Stimulated activated CD4-positive, alpha-beta T cell treated with anti-CD3 and anti-CD28 coated beads, Interleukin-12 subunit alpha, Interleukin-12 subunit beta, amount 100 ng/mL, for 24 hours (primary cell): ENCODE measurements at regions not wholly inside any gene's neighbourhood (a gene's known extent, or its start where the extent isn't known, plus 50 kb on each side); places are given as distances from the start of the nearest gene placed in this dataset.

Experiments used
- DNase-seq, 2 experiments: peaks; one replicate each; pipeline ENCODE4 v3.0.0-alpha.2; 2020; ENCODE audit warnings: low read depth in 2 of 2

DNA sequence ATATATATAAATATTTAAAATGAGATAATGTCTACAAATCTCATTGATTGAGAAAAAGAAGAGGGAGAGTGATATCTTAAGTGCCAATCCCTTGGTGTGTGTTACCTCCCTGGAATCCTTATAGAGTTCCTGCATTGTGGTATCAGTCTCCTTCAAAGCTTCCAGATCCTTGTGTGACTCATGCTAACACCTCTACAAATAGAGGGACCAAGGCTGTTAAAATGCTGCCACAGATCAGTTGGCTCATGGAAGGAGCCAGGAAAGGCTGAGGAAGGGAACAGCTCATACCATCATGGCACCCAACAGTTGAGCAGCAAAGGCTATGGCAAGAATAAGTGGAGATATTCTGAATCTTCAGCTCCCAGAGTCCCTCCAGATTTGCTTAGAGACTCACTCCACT, 163.6 kb upstream of the ISX start:
- no peak for DNase-seq

DNA sequence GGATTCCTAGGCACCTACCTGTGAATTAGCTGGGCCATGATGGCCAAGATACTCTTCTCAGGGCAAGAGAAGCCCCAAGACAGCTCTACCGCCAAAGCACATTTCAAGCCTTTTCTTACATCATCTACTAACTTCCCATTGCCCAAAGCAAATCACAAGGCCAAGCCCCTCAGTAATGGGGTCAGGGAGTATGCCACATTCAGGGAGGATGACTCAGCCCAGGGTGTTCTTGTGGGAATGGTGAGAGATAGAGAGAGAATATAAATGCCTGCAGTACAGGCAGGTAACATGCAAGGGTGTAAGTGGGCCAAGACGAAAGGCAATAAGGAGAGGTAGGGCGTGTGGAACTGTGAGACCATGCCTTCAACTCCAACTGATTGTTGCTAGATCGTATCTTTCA, 162.5 kb upstream of the ISX start:
- DNase-seq, result no peak

DNA sequence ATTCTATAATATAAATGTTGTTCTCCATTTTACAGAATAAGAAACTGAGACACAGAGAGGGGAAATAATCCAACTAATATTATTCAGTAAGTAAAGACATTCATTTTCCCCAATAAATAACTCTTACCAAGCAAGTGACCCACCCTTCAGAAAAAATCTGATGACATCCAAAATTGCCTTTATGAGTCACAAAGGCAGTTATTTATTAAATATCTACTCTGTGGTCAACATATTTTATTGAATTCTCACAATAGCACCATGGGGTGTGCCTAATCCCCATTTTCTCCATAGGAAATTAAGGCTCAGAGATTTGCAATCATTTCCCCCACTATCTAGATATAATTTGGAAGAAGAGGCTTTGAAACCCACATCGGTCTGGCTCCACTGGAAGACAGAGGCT, 161.5 kb upstream of the ISX start:
- no peak for DNase-seq

DNA sequence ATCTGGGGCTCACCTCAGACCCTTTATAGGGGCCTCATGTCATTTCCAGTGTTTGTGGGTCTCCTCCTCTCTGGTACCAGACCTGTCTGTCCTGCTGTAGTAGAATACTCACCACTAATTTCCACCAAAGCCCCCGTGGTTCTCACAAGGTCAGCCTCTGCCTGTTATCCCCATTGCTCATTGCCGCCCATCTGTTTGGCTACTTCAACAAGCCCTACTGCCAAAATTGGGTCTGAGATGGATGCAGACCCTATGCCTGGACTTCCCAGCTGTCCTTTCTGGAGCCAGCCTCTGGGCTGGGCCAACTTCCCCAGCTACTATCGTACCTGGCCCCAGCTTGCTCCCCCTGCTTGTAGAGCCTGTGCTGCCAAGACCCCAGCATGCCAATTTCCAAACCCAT, 152.1 kb upstream of the ISX start:
- DNase-seq, result no peak

DNA sequence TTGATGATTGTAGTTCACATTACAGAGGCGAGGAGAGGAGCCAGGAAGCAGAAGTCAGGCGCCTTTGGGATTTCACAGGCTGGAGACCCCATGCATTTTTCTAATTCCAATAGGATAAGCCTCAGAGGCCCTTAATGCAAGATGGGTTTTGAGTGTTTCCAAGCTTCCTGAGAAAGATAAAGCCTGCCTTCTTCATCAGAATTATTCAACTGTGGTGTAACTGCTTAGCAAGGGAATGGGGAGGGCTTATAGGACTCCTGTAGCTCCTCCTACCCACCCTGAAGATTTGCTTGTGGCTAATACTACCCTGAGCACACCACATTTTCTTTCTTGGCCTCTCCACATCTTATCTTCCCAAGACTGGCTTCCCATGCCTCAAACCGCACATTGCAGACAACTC, 151.1 kb upstream of the ISX start:
- DNase-seq, result no peak

DNA sequence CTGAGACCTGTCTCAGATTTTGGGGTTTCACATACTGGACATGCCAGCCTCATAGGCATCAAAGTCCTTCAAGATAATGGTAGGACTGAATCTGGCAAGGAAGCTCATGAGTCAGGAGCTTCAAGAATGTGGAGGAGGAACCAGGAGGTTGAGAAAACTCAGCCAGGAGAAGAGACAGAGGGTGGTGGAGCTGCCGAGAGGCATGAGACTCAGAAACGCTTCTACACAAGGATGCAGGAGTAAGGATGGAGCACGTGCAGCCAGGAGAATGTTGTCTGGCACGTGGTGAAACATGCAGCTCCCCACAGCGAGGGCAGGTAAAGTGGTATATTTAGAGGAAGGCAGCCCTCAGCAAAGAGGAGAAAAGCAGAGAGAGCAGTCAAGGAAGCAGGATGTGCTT, 148.7 kb upstream of the ISX start:
- no peak for DNase-seq

DNA sequence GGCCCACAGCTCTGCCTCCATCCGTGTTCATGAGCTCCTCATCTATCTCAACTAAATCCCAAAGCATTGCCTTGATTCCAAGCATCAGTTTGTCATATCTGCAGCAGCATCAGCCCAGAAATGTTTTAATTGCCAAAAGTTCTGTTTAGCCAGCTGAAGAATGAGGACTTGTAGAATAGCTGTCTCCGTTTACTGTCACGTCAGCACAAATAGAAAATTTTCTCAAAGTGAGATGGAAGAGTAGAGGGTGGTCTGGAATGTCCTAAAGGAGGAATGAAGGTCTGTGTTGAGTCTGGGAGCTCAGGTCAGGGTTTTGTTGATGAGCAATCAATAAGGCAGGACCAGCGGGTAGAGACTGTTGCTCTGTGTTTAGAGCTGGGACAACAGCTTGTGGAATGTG, 134.9 kb upstream of the ISX start:
- DNase-seq, result no peak

DNA sequence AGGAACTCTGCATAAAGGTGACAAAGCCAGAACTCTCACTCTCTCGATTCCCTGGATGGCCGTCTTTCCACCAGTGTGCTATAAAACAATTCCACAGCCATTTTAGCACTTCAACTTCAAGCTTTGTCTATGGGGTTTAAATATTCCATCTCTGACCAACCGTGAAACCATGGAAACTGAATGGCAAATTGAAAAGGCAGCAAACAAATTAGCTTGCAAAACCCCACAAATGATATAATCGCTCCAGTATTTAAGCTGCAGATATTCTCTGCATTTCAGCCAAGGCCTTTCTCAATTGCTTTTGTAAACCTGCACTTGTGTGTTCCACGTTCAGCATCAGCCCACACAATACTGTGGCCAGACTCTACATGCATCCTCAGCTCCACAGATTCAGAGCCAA, 131.7 kb upstream of the ISX start:
- no peak for DNase-seq

DNA sequence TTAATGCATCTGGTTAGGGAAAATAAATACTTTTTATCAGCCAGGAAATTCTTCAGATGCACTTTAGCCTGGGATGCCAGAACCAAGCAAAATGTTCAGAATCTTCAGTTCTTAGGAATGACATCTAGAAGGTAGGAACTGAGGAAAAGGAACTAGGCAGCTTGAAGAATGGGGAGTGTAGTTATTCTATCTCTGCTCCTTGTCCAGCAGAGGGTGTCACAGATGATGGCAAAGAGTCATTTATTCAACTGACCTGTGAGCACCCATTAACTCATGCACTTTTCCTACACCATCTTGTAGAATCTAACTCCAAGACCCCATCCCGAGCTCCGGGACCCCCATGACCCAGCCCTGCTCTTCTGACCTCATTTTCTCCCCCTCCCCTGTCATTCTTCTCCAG, 122.1 kb upstream of the ISX start:
- no peak for DNase-seq

DNA sequence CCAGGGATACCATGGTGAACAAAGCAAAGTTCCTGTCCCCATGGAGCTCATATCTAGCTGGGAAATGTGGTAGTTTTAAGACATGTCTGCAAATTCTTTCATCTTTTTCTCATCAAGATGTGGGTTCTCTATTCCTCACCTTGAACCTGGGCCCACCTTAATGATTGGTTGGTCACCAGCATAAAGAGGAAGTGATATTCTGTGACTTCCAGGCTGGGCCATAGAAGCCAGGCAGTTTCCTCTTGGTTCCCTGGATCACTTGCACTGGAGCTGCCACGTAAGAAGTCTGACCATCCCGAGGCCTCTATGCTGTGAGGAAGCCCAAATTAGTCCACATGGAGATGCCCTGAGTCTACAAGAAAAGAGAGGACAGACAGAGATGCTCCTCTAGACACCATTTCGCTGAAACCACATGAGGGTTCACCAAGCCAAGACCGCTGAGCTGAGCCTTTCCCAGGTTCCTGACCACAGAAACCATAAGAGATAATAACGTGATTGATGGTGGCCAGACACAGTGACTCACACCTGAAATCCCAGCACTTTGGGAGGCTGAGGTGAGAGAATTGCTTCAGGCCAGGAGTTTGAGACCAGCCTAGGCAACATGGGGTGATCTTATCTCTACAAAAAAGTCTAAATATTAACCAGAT, 119.5 kb upstream of the ISX start:
- no peak for DNase-seq

DNA sequence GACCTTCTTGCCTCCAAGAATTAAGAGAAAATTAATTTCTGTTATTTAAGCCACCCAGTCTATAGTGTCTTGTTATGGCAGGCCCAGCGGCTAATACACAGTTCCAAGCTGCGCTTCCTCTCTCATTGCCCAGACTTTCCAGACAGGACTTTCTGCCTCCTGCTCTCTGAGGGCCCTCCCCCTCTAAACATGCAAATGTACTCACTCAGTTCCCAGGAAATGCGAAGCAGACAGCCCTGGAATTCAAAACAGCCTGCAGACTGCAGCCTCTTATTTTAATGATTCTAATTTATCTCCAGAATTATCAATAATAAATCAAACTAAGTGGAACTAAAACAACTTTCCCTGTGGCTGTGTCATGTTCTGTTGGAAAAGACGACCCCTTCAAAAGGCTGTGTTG, 115.5 kb upstream of the ISX start:
- no peak for DNase-seq

DNA sequence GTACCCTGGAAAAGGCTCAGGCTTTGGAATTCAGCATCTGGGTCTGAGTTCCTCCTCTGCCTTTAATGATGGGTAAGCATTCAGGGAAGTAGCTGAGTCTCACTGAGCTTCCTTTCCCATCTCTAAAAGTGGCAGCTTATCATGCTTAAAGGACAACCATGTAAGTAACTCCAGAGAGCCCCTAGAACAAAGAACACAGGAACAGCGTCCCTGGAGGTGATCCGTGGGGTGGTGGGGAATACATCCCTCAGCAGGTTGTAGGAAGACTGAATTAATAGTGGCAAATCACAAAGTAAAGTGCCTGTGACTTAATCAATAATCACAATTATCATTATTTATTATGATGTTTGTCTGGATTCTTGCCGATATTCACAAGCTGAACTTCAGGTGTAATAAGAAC, 114.7 kb upstream of the ISX start:
- no peak for DNase-seq

DNA sequence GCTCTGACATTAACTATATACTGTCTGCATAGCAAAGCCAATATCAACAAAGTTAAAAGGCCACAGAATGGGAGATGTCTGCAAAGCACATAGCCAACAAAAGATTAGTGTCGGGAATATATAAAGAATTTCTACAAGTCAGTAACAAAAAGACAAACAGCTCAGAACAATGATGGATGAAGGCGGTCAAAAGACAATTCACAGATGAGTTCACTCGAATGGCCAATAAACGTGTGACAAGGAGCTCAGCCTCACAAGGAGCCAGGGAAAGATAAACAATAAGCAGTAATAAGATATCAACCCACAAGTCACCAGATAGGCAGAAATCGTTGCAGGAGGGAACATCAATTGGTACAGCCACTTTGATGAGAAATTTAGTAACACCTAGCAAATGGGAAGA, 106.0 kb upstream of the ISX start:
- DNase-seq, result no peak

DNA sequence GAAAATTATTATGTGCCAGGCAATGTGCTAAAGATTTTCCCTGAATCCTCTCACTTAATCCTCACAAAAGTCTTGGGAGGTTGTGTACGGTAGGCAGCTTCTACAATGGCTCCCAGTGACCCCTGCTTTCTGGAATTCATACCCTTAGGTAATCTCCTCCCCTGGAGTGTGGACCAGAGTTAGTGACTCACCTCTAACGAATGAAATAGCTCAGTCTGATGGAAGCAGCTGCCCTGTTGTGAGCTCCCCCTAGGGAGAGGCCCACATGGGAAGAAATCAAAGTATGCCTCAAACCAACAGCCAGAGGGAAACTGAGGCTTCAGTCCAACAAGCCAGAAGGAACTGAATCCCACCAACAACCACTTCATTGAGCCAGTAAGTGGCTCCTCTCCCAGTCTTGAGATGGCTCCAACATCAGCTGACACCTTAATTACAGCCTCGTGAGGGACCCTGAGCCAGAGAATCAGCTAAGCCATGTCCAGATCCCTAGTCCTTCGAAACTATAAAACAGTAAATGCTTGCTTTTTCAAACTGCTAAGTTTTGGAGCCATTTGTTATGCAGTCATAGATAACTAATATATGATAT, 98.9 kb upstream of the ISX start:
- DNase-seq, result no peak

DNA sequence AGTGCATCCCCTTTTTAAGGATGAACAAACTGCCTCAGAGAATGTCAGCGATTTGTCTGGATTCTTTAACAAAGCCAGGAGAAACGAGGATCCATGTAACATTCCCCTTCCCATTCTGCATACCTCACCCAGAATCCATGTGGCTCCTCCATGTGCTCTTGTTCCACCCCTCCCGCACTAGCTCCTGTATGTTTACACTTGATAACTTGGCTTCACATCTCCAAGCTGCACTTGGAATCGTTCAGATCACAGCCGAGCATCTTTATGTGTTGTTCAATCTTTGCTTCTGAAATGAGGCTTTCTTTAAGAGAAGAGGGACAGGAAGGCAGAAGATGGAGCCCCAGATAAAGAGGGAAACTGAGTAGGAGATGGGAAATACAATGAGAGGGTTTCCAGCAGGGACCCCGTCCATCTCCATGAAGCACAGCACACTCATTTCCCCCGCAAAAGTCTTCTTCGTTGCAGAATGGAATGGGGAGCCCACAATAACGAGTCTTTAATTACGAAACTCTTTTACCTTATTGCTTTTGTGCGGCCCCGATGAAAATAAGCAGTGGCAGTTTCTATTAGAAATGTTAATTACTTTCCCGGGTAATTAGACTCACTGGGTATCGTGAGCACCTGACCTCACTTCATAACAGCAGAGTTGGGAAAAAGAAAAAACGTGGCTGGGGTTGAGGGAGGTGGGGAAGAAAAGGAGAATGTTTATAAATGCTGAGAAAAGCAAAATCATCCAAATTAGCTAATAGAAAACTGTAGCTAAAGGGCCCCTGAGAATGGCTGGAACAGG, 96.8 kb upstream of the ISX start:
- no peak for DNase-seq

DNA sequence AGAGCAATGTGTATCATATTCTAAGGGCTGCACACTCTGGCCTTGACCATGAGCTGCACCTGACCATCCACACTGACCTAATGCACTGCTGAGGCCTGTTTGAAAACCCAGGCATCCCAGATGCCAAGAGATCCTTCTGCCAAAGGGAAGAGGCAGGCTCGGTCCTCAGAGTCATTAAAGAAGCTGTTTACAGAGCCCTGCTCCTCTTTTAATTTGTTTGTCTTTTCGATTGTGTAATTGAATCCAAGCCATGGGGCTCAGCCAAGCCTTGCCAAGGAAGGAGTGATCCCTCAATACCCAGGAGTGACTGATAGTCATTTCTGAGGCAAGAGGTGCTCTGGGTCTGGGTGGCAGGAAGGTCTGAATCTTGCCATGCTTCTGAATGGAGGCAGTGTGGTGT, 94.5 kb upstream of the ISX start:
- no peak for DNase-seq

DNA sequence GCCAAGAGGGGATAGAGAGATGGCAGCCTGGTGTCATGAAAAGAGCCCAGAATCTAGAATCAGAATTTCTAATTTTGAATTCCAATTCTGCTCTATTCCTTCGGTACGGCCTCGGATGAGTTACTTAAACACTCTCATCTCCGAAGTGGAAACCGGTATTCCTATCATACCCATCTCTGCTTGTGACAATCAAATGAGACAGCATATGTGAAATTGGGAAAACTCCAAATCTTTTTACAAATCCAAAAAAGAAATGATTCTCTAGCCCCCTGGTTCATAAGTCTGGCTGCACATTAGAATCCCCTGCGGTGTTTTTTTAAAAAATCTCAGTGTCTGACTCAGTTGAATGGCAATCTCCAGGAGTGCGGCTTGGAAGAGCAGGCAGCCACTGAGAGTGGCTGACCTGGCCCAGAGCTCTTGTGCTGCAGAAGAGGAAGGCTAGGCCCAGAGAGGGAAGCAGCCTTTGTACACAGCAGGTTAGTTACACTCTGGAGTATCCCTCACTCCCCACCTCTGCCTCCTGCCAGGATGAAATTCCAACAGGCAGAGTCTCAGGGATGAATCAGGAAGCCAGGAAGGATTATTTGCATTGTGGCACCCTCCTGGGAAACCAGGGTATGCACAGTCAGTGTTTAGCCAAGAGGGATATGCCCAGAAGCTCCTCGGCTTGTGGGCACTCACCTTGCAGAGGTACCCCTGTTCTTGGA, 93.6 kb upstream of the ISX start:
- DNase-seq, result no peak

DNA sequence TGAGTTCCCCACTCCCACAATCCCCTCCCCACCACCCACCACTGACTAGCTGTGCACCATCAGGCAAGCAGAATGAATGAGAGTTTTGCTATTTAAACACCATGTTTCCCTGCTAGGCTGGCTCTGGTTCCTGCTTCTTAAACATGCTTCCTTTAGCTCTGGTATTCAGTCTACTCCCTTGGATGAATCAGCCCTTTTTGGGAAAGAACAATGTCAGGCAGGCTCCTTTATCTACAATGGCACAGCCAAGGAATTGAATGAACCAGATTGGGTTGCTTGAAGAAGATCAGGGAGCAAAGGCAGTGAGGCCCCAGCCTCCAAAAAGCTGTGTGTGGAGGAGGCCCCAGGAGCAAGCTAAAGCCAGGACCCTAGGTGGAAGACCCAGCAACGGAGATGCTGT, 92.9 kb upstream of the ISX start:
- no peak for DNase-seq

DNA sequence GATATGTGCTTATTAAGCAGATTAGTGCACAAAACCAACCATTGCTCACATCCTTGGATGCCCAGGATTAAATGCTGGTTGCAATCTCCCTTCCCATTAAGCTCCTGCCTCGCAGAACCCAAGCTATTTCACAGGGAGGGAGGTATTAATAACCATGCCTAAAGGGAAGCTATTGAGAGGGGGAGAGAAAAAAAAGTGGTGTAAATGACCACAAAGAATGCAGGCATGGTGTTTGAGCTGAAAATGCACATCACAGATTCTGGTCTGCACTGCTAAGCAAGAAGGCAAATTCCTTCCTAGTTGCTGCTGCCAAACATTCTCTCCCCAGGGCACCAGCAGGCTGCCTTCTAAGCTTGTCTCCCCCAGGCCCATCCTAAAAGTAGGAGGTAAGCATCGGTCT, 92.0 kb upstream of the ISX start:
- DNase-seq, result no peak

DNA sequence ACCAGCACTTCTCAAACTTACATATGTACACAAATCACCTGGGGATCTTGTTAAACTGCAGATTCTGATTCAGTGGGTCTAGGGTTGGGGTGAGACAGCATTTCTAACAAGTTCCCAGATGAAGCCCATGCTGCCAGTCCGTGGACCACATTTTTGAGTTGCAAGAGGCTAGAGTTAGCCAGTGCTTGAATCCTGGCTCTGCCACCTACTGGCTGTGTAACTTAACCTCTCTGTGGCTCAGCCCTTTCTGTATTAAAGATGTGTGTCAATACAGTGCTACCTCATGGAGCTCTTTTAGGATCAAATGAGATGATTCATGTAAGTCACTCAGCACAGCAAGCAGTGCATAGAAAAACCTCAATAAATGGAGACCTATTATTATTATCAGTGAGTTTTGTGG, 90.2 kb upstream of the ISX start:
- DNase-seq, result no peak

DNA sequence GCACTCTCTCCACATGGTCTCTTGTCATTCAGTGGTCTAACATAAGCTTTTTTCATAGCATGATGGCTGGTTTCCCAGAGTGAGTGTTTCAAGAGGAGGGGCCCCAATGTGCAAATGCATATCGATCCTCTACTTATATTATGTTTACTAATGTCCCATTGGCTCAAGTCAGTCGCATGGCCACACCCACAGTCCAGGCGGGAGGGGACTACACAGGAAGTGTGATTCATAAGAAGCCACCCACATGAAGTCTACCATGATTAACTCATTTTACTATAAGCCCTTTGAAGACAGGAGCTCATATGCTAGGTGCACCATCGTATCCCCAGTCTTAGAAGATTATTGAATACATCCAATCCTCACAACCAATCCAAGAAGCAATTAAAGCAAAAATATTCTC, 89.5 kb upstream of the ISX start:
- DNase-seq, result no peak

DNA sequence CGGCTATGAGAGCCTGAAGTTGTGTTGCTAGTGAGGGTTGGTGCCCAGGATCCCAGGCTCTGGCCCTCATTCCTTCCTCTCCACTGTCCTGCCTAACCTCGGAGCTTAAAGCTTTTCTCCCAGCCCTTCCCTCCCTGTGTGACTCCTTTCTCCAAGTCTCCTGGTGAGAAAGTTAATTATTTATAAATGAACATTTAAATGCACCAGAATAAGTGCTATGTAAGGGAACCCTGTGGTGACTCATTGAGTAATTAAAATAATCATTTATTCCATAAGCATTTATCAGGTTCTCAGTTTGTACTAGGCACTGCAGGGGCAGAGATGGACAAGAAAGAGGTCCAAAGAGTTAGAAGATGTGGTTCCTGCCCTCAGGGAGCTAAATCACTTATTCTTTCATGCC, 89.1 kb upstream of the ISX start:
- DNase-seq, result no peak

DNA sequence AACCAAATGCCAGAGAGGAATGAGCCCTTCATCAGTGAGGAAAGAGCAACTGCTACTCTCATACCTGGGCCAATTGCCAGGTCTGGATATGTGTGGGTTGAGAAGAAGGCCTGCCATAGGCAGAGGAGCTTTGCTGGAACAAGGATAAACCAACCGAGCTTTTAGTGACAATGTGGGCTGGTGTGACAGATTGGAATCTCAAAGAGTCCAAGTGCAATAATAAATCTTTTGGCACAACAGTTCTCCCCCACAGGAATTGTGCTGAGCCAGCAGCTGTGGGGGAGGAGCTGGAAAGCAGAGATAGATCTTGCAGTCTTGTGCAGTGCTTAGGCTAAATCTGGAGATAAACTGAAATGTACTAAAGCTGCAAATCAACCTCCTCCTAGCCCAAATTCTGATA, 79.4 kb upstream of the ISX start:
- DNase-seq, result no peak
